Erythroblast (primary cell): ENCODE measurements at regions not wholly inside any gene's neighbourhood (a gene's known extent, or its start where the extent isn't known, plus 50 kb on each side); places are given as distances from the start of the nearest gene placed in this dataset.

Experiments used
- GATA1 ChIP-seq: IDR thresholded peaks from 2 replicates; pipeline ENCODE4 v1.6.1; 2011; ENCODE audit warnings: low read depth, mild to moderate bottlenecking, control low read depth, low read length, moderate library complexity
- POLR2A ChIP-seq: IDR thresholded peaks from 2 replicates; pipeline ENCODE4 v1.6.1; 2011; ENCODE audit warnings: mild to moderate bottlenecking, low read length

DNA sequence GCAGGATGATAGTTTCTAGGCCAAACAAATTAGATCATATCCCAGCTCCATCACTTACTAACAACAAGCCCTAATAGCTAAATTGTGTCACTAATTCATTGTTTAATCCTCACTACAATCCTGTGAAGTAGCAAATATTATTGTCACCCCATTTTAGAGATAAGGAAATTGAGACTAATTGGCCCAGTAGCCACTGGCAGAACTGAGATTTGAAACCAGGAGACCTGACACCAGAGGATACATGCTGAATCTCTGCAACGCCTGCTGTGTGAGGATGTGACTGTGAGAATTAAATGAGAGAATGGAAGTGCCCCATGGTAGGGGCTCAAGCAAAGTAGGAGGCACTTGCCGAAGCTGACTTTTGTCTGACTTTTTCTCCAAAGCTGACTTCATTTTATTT lies 124.3 kb upstream of the CITED2 start:
- TF ChIP-seq GATA1 (no peak), POLR2A (no peak)
